HEK293T (cell line): ENCODE measurements at regions not wholly inside any gene's neighbourhood (a gene's known extent, or its start where the extent isn't known, plus 50 kb on each side); places are given as distances from the start of the nearest gene placed in this dataset.

Experiments
- ELF4 ChIP-seq: fragments of 450-650 bp; IDR thresholded peaks from 2 replicates; pipeline ENCODE4 v1.6.1; 2017; ENCODE audit warnings: antibody characterized with exemption
- FOXA1 ChIP-seq: fragments of 450-650 bp; IDR thresholded peaks from 2 replicates; pipeline ENCODE4 v1.6.1; 2016; ENCODE audit warnings: mild to moderate bottlenecking
- FOXK2 ChIP-seq: fragments of 450-650 bp; IDR thresholded peaks from 2 replicates; pipeline ENCODE4 v1.6.1; 2016; ENCODE audit warnings: mild to moderate bottlenecking
- FOXM1 ChIP-seq: fragments of 450-650 bp; IDR thresholded peaks from 2 replicates; pipeline ENCODE4 v1.6.1; 2017; ENCODE audit warnings: mild to moderate bottlenecking, borderline replicate concordance
- HDGF ChIP-seq: fragments of 450-650 bp; IDR thresholded peaks from 2 replicates; pipeline ENCODE4 v1.6.1; 2017; ENCODE audit warnings: antibody characterized with exemption, borderline replicate concordance
- NFRKB ChIP-seq: fragments of 450-650 bp; IDR thresholded peaks from 2 replicates; pipeline ENCODE4 v1.6.1; 2016; ENCODE audit warnings: mild to moderate bottlenecking, moderate library complexity
- PKNOX1 ChIP-seq: fragments of 450-650 bp; IDR thresholded peaks from 2 replicates; pipeline ENCODE4 v1.6.1; 2016
- SP1 ChIP-seq: fragments of 450-650 bp; IDR thresholded peaks from 2 replicates; pipeline ENCODE4 v1.6.1; 2017
- SUZ12 ChIP-seq: fragments of 450-650 bp; IDR thresholded peaks from 2 replicates; pipeline ENCODE4 v1.6.1; 2016; ENCODE audit warnings: mild to moderate bottlenecking

GRCh38 chr5:54653956-54654614 lies 136.5 kb downstream of the SNX18 start:
- no peak for TF ChIP-seq SUZ12
- no peak for TF ChIP-seq NFRKB
- TF ChIP-seq ELF4: no peak
- no peak for TF ChIP-seq FOXA1
- TF ChIP-seq FOXK2: no peak
- TF ChIP-seq SP1: no peak
- no peak for TF ChIP-seq PKNOX1
- no peak for TF ChIP-seq FOXM1
- TF ChIP-seq HDGF: no peak
